Epithelial cell of proximal tubule (primary cell): ENCODE measurements at regions not wholly inside any gene's neighbourhood (a gene's known extent, or its start where the extent isn't known, plus 50 kb on each side); places are given as distances from the start of the nearest gene placed in this dataset.
A peak's percentile ranks its signal among the peaks of the same experiment; 100 is the strongest.

Experiments
- DNase-seq: peaks from one replicate; pipeline ENCODE4 v3.0.0-alpha.2; 2011; ENCODE audit warnings: low read depth
- H3K4me3 ChIP-seq: 2 replicates; pipeline ENCODE4 v1.5.1; 2011; ENCODE audit warnings: low read depth, mild to moderate bottlenecking, low read length
- CTCF ChIP-seq: conservative IDR thresholded peaks from 2 replicates; pipeline ENCODE4 v1.5.1; 2012; ENCODE audit warnings: low read depth, mild to moderate bottlenecking, low read length

- DNase-seq: no peak
- no peak overlapping the region for H3K4me3 ChIP-seq
- TF ChIP-seq CTCF: no peak
Measured at GRCh38 chr13:68199271-68199670, 969.1 kb upstream of the PCDH9 start.

- no peak overlapping the region for H3K4me3 ChIP-seq
- peak; percentile 48 for DNase-seq
- no peak for TF ChIP-seq CTCF
Measured at GRCh38 chr13:68190818-68191217, 960.7 kb upstream of the PCDH9 start.

- H3K4me3 ChIP-seq: no peak overlapping the region
- TF ChIP-seq CTCF: no peak
- DNase-seq: no peak
Measured at GRCh38 chr13:68185444-68186141, 955.5 kb upstream of the PCDH9 start.

GRCh38 chr13:68176475-68176874 lies 946.3 kb upstream of the PCDH9 start:
- peak; percentile 69 for DNase-seq
- no peak for TF ChIP-seq CTCF

GRCh38 chr13:68174893-68175292 lies 944.8 kb upstream of the PCDH9 start:
- H3K4me3 ChIP-seq: no peak overlapping the region
- no peak for TF ChIP-seq CTCF
- no peak for DNase-seq

More at GRCh38 chr13:68176475-68176874, 946.3 kb upstream of the PCDH9 start:
- no peak overlapping the region for H3K4me3 ChIP-seq

- TF ChIP-seq CTCF: no peak
- no peak for DNase-seq
- H3K4me3 ChIP-seq: no peak overlapping the region
Measured at GRCh38 chr13:68173111-68173510, 943.0 kb upstream of the PCDH9 start.

- no peak for TF ChIP-seq CTCF
- no peak for DNase-seq
- H3K4me3 ChIP-seq: no peak overlapping the region
Measured at GRCh38 chr13:68170961-68171360, 940.8 kb upstream of the PCDH9 start.
